Fibroblast of villous mesenchyme (primary cell): ENCODE measurements at regions not wholly inside any gene's neighbourhood (a gene's known extent, or its start where the extent isn't known, plus 50 kb on each side); places are given as distances from the start of the nearest gene placed in this dataset.

Experiments
- DNase-seq: peaks from one replicate; pipeline ENCODE4 v3.0.0-alpha.2; 2010; ENCODE audit warnings: low read depth
- H3K4me3 ChIP-seq: 2 replicates; pipeline ENCODE4 v1.5.1; 2011; ENCODE audit warnings: low read depth, mild to moderate bottlenecking, low read length
- CTCF ChIP-seq: IDR thresholded peaks from 2 replicates; pipeline ENCODE4 v1.5.1; 2012; ENCODE audit warnings: low read depth, mild to moderate bottlenecking, low read length; ENCODE audit not compliant: insufficient read depth

GRCh38 chr10:33493497-33493896 is 159.0 kb upstream of the NRP1 start:
- TF ChIP-seq CTCF, result no peak
- H3K4me3 ChIP-seq, result no peak overlapping the region
- no peak for DNase-seq

- H3K4me3 ChIP-seq, result no peak overlapping the region
- peak; percentile 37 for DNase-seq
Measured at GRCh38 chr10:33492701-33493345, 158.4 kb upstream of the NRP1 start.

DNA sequence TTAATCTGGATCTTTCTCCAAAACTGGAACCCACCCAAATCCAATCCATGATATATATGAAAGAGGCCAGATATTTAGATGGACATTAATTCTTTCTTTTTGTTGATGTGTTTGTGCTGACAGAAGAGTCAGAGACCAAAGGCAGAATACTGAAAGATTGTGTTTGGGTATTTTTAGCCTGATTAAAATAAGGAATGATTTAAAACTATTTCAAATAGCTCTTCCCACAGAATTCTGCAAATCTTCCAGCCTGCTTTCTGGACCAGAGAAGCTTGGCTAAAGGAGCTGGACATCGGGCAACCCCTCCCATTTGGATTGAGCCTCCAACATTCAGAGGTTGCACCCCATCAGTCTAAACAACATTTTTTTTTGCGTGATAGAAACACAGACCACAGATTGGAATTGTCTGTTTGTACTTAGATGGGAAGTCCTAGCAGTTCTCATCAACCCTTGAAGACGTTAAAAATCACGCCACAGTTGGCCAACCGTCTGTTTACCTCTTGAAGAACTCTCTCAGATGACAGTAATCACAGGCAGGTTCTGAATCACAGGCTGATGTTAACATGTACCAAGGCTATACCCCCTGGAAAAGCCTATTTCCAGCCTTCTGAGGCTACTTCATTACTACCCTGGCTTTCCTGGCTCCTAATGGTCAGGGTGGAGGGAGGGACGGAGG is 155.2 kb upstream of the NRP1 start:
- TF ChIP-seq CTCF, result no peak
- no peak for DNase-seq
- H3K4me3 ChIP-seq, result no peak overlapping the region

More at GRCh38 chr10:33492701-33493345, 158.4 kb upstream of the NRP1 start:
- no peak for TF ChIP-seq CTCF

DNA sequence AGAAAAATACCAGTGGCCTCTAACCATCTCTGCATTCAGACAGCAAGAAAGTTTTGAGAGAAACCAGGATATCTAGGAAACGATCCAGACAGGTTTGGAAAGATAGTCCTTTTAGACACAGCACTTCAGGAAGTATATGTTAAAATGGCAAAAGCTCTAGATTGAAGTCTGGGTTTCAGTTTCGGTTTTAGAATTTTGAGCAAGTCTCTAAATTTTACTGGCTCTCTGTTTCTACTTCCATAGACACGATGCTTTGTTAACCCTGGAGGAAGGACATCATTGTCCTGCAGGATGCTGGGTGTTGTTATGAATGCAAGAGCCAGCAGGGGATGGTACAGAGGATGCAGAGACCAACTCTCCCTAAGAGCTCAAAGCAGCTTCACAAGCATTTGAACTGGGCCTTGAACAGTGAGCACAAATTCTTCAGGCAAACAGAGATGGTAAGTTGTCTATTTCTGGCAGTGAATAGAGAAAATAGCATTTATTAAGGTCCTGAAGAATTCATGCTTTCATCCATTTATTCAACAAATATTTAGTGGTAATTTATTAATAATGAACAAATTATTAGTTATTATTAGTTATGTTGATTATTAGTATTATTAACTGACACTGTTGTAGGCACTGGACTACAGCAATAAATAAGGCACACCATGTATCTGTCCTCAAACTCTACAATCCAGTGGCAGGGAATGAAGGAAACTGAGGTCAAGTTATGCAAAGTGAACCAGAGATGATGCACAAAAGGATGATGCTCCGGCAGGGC is 152.7 kb upstream of the NRP1 start:
- peak overlapping the region; percentile 14 for H3K4me3 ChIP-seq
- peak; percentile 68 for DNase-seq
- no peak for TF ChIP-seq CTCF

DNA sequence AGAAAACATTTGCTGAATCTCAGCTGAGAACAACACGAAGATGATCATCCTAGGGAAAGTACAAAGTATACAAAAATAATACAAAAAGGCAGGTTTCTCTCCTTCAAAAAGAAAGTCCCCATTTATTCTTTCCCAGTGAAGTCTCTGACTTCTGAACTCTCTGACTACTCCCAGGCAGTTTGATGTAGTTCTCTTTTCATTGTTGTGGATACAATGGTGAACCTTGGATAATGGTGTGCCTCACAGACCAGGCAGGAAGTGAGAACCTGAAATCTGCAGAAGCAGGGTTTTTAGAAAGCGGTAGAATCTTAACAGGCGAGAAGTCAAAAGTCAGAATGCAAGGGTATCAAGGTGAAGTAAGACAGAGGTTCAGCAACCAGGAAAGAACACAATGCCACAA is 150.8 kb upstream of the NRP1 start:
- DNase-seq, result no peak
- no peak for TF ChIP-seq CTCF
- H3K4me3 ChIP-seq, result no peak overlapping the region

DNA sequence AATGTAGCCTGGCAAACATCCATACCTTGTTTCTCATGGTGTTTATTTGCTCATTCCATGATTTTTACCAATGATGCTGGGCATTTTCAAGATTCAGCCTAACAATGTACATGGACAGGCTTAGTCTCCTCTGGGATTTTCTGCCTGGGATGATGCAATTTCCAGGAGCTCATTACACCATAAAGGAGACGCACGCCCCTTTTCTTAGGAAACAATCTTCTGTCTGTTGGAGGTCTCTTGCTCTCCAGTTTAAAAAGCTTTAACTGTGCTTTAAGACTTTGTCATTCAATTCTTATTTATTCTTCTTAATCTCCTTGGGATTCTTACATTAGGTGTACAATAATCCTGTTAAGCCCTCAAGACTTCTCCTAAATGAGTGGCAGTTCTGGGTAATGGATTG is 150.3 kb upstream of the NRP1 start:
- no peak overlapping the region for H3K4me3 ChIP-seq

More for the DNA sequence above, 150.3 kb upstream of the NRP1 start:
- DNase-seq, result peak; percentile 86
- TF ChIP-seq CTCF, result no peak
